Central memory CD4-positive, alpha-beta T cell (primary cell): ENCODE measurements at regions not wholly inside any gene's neighbourhood (a gene's known extent, or its start where the extent isn't known, plus 50 kb on each side); places are given as distances from the start of the nearest gene placed in this dataset.
"Not testable (repeated sequence)": the region's sequence is repeated elsewhere in the genome, so short reads cannot be mapped to it uniquely, and the experiment has no call there.

Source experiments
- DNase-seq: peaks from one replicate; pipeline ENCODE4 v3.0.0; 2022

GRCh38 chrX:110519501-110519900, 160.9 kb downstream of the RTL9 start:
- DNase-seq = no peak

GRCh38 chrX:110519906-110520452, 161.3 kb downstream of the RTL9 start:
- DNase-seq = no peak

DNA sequence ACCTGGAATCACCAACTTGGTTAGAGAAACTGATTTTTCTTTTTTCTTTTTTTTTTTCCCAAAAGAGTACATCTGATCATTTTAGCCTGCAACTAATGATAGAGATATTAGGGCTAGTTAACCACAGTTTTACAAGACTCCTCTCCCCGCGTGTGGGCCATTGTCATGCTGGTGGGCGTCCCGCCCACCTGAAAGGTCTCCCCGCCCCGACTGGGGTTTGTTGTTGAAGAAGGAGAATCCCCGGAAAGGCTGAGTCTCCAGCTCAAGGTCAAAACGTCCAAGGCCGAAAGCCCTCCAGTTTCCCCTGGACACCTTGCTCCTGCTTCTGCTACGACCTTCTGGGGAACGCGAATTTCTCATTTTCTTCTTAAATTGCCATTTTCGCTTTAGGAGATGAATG, 162.0 kb downstream of the RTL9 start:
- DNase-seq = not testable (repeated sequence)

- no peak for DNase-seq
Measured at GRCh38 chrX:110531873-110532580, 173.4 kb downstream of the RTL9 start.

DNA sequence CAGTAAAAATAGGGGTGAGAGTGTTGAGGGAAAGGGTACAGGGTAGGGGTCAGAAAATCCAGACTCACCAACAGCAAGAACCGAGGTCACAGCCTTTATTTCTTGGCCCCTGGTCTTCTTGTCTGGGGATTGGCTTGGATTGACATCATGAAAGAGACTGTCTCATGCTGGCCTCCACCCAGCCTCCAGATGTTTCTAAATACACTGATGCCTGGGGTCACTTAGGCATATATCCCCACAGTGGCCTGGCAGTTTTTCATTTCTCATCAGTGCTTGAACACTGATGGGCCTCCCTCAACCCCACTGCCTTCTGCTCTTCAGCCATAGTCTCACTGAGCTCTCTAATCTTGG, 173.9 kb downstream of the RTL9 start:
- no peak for DNase-seq

GRCh38 chrX:110536816-110537215, 178.2 kb downstream of the RTL9 start:
- no peak for DNase-seq

DNA sequence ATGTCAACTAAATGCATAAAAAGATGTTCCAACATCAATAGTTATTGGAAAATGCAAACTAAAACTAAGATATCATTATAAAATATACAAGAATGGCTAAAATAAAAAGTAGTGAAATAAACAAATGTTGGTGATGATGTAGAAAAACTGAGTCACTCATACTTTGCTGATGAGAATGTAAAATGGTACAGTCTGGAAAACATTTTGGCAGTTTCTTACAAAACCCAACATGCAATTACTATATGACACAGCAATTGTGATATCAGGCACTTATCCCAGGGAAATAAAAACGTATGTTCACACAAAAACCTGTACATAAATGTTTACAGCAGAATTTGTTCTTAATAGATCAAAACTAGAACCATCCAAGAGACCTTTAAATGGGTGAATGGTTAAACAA, 182.6 kb downstream of the RTL9 start:
- DNase-seq = no peak

GRCh38 chrX:110550854-110551253, 192.2 kb downstream of the RTL9 start:
- not testable (repeated sequence) for DNase-seq

DNA sequence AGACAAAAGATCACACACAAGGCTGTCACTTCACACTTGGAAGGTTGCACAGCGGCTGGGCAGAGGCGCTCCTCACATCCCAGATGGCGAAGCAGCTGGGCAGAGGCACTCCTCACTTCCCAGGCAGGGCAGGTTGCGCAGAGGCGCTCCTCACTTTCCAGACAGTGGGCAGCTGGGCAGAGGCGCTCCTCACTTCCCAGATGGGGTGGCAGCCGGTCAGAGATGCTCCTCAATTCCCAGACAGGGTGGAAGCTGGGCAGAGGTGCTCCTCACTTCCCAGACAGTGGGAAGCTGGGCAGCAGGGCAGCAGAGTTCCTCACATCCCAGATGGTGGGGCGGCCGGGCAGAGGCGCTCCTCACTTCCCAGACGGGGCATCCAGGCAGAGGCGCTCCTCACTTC, 199.2 kb downstream of the RTL9 start:
- no peak for DNase-seq

GRCh38 chrX:110558406-110558805, 199.8 kb downstream of the RTL9 start:
- DNase-seq = no peak

DNA sequence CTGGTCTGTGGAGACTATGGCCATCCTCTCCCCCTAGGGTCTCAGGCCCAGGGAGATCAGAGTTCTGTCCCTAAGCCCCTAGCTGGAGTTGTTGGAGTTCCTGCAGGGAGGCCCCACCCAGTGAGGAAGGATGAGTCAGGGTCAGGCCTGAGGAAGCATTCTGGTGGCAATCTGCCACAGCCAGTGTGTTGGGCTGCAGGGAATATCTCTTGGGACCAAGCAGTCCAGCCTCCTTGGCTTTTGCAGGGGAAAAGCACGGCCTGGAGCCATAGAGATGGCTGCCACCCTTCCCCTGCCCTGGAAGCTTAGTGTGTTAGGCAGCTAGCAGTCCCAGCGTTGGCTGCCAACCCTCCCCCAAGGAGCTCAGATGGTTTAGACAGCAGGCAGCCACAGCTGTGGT, 202.4 kb downstream of the RTL9 start:
- no peak for DNase-seq

GRCh38 chrX:110563282-110563681, 204.6 kb downstream of the RTL9 start:
- no peak for DNase-seq

GRCh38 chrX:110568441-110568840, 209.8 kb downstream of the RTL9 start:
- DNase-seq = no peak

DNA sequence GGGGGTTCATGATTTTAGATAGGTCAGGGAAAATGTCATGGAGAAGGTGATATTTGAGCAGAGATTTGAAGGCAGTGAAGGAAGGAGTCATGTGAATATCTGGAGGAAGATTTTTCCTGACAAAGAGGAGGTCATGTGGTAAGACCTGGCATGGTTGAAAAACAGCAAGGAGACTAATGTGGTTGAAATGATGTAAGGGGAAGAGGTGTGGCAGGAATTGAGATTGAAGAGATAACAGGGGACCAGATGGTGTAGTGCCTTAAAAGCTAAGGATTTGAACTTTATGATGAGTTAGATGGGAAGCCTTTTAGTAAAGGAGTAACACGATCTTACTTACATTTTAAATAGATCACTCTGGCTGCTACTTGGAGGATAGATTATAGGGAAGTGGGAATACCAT, 210.9 kb downstream of the RTL9 start:
- no peak for DNase-seq

DNA sequence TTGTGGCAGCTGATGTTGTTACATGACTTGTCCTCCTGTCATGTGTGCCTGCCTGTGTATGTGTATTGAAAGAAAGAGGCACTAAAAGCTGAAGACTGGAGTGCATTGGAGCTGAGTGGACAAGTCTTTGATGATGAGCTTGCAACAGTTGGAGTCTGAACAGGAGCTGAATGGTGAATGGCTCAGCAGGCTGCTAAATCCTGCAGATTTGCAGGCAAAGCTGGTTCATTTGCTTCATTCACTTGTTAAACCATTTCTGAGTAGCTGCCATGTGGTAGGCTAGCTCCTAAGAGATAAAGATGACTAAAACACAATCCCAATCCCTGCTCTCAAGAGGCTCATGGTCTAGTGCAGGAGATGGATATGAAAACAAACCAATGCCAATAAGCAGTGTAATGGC, 217.3 kb downstream of the CHRDL1 start:
- no peak for DNase-seq

- no peak for DNase-seq
Measured at GRCh38 chrX:110584083-110584482, 211.5 kb downstream of the CHRDL1 start.

- DNase-seq = no peak
Measured at GRCh38 chrX:110588164-110588563, 207.5 kb downstream of the CHRDL1 start.

- no peak for DNase-seq
Measured at GRCh38 chrX:110588853-110589252, 206.8 kb downstream of the CHRDL1 start.

DNA sequence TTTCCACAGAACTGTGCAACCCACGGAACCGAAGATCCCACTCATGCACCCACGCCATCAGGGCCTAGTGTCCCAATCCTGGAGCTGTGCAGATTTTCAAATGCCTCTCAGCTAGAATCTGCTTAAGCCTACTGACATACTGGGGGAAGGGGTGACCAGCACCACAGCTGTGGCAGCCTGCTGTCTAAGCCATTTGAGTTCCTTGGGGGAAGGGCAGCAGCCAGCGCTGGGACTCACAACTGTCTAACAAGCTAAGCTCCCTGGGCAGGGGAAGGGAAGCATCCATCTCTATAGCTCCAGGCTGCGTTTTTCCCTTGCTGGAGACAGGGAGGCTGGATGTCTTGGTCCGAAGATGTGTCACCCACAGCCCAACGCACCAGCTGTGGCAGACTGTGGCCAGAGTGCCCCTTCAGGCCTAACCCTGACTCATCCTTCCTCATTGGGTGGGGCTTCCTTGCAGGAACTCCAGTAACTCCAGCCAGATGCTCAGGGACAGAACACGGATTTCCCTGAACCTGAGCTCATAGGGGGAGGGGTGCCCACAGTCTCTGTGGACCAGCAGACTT, 194.8 kb downstream of the CHRDL1 start:
- DNase-seq = no peak

- DNase-seq = no peak
Measured at GRCh38 chrX:110614596-110614995, 181.0 kb downstream of the CHRDL1 start.
